ENCODE measurements at regions not wholly inside any gene's neighbourhood (a gene's known extent, or its start where the extent isn't known, plus 50 kb on each side); places are given as distances from the start of the nearest gene placed in this dataset.

- DNase-seq (ENCODE audit: low spot score) (no peak), ATAC-seq (ENCODE audit: low read depth) (no peak)
- no peaks in the 10 kb centered on the region for H3K36me3 ChIP-seq (ENCODE audit: low read depth)
- peaks cover 4% of the 10 kb centered on the region for H3K4me1 ChIP-seq (ENCODE audit: insufficient read depth, poor library complexity, severe bottlenecking)
- no peaks in the 10 kb centered on the region for H3K9me3 ChIP-seq (ENCODE audit: severe bottlenecking)
- no peak overlapping the region for H3K4me3 ChIP-seq (ENCODE audit: severe bottlenecking)
- TF ChIP-seq CTCF (IDR thresholded peaks at IDR 0.05; ENCODE audit: poor library complexity, severe bottlenecking), result no peak
- no peak overlapping the region for H3K27ac ChIP-seq (ENCODE audit: poor library complexity, severe bottlenecking)
- no peaks in the 10 kb centered on the region for H3K27me3 ChIP-seq (ENCODE audit: insufficient read depth, poor library complexity, severe bottlenecking)
Observed at GRCh38 chr9:86594724-86595123, 240.5 kb upstream of the TUT7 start.

GRCh38 chr9:86591472-86591871 is 237.3 kb upstream of the TUT7 start:
- no peaks in the 10 kb centered on the region for H3K9me3 ChIP-seq (ENCODE audit: severe bottlenecking)
- no peak for TF ChIP-seq CTCF (IDR thresholded peaks at IDR 0.05; ENCODE audit: poor library complexity, severe bottlenecking)
- no peaks in the 10 kb centered on the region for H3K4me1 ChIP-seq (ENCODE audit: insufficient read depth, poor library complexity, severe bottlenecking)
- H3K27ac ChIP-seq (ENCODE audit: poor library complexity, severe bottlenecking), result no peak overlapping the region
- DNase-seq (ENCODE audit: low spot score) (no peak), ATAC-seq (ENCODE audit: low read depth) (no peak)
- no peaks in the 10 kb centered on the region for H3K36me3 ChIP-seq (ENCODE audit: low read depth)
- no peaks in the 10 kb centered on the region for H3K27me3 ChIP-seq (ENCODE audit: insufficient read depth, poor library complexity, severe bottlenecking)
- H3K4me3 ChIP-seq (ENCODE audit: severe bottlenecking), result no peak overlapping the region

- DNase-seq (ENCODE audit: low spot score) (no peak), ATAC-seq (ENCODE audit: low read depth) (no peak)
- no peak for TF ChIP-seq CTCF (IDR thresholded peaks at IDR 0.05; ENCODE audit: poor library complexity, severe bottlenecking)
- H3K27ac ChIP-seq (ENCODE audit: poor library complexity, severe bottlenecking), result no peak overlapping the region
- H3K4me1 ChIP-seq (ENCODE audit: insufficient read depth, poor library complexity, severe bottlenecking), result no peaks in the 10 kb centered on the region
- H3K9me3 ChIP-seq (ENCODE audit: severe bottlenecking), result no peaks in the 10 kb centered on the region
- H3K4me3 ChIP-seq (ENCODE audit: severe bottlenecking), result no peak overlapping the region
- no peaks in the 10 kb centered on the region for H3K27me3 ChIP-seq (ENCODE audit: insufficient read depth, poor library complexity, severe bottlenecking)
- H3K36me3 ChIP-seq (ENCODE audit: low read depth), result no peaks in the 10 kb centered on the region
Observed at GRCh38 chr9:86589730-86590129, 235.5 kb upstream of the TUT7 start.

- ATAC-seq (ENCODE audit: low read depth), result no peak
- TF ChIP-seq CTCF (IDR thresholded peaks at IDR 0.05; ENCODE audit: poor library complexity, severe bottlenecking), result no peak
Observed at GRCh38 chr9:86589273-86589672, 235.1 kb upstream of the TUT7 start.

GRCh38 chr9:86586144-86586494 is 231.9 kb upstream of the TUT7 start:
- Histone ChIP-seq H3K9me3 (ENCODE audit: severe bottlenecking) (no peaks in the 10 kb centered on the region), H3K27ac (ENCODE audit: poor library complexity, severe bottlenecking) (no peak overlapping the region), H3K4me1 (ENCODE audit: insufficient read depth, poor library complexity, severe bottlenecking) (no peaks in the 10 kb centered on the region), H3K4me3 (ENCODE audit: severe bottlenecking) (no peak overlapping the region), H3K27me3 (ENCODE audit: insufficient read depth, poor library complexity, severe bottlenecking) (no peaks in the 10 kb centered on the region), H3K36me3 (ENCODE audit: low read depth) (no peaks in the 10 kb centered on the region)
- DNase-seq (ENCODE audit: low spot score) (no peak), ATAC-seq (ENCODE audit: low read depth) (no peak)
- no peak for TF ChIP-seq CTCF (IDR thresholded peaks at IDR 0.05; ENCODE audit: poor library complexity, severe bottlenecking)

More at GRCh38 chr9:86589273-86589672, 235.1 kb upstream of the TUT7 start:
- H3K27ac ChIP-seq (ENCODE audit: poor library complexity, severe bottlenecking), result no peak overlapping the region
- DNase-seq (ENCODE audit: low spot score), result no peak
- H3K36me3 ChIP-seq (ENCODE audit: low read depth), result no peaks in the 10 kb centered on the region
- no peaks in the 10 kb centered on the region for H3K9me3 ChIP-seq (ENCODE audit: severe bottlenecking)
- no peak overlapping the region for H3K4me3 ChIP-seq (ENCODE audit: severe bottlenecking)
- H3K27me3 ChIP-seq (ENCODE audit: insufficient read depth, poor library complexity, severe bottlenecking), result no peaks in the 10 kb centered on the region
- H3K4me1 ChIP-seq (ENCODE audit: insufficient read depth, poor library complexity, severe bottlenecking), result no peaks in the 10 kb centered on the region
